ENCODE measurements at regions not wholly inside any gene's neighbourhood (a gene's known extent, or its start where the extent isn't known, plus 50 kb on each side); places are given as distances from the start of the nearest gene placed in this dataset.

- Mint-ChIP-seq H3K27ac (no peak overlapping the region), H3K4me3 (no peak overlapping the region), H3K9me3 (peaks cover 45% of the 10 kb centered on the region), H3K4me1 (no peaks in the 10 kb centered on the region), H3K27me3 (ENCODE audit: low read depth) (no peaks in the 10 kb centered on the region), H3K36me3 (peaks cover 14% of the 10 kb centered on the region)
- no peak for DNase-seq (ENCODE audit: low spot score in 2 of 2, unreplicated experiment in 2 of 2)
- TF ChIP-seq CTCF (IDR thresholded peaks at IDR 0.05; ENCODE audit: unreplicated experiment), result no peak
Observed at GRCh38 chr3:110677506-110677905, 394.1 kb upstream of the NECTIN3 start.

- no peak for DNase-seq (ENCODE audit: low spot score in 2 of 2, unreplicated experiment in 2 of 2)
- Mint-ChIP-seq H3K9me3 (peaks cover 29% of the 10 kb centered on the region), H3K27ac (no peak overlapping the region), H3K36me3 (peaks cover 11% of the 10 kb centered on the region), H3K27me3 (ENCODE audit: low read depth) (no peaks in the 10 kb centered on the region), H3K4me1 (no peaks in the 10 kb centered on the region), H3K4me3 (no peak overlapping the region)
- TF ChIP-seq CTCF (IDR thresholded peaks at IDR 0.05; ENCODE audit: unreplicated experiment), result no peak
Observed at GRCh38 chr3:110679285-110679684, 392.3 kb upstream of the NECTIN3 start.

- Mint-ChIP-seq H3K27me3 (ENCODE audit: low read depth) (no peaks in the 10 kb centered on the region), H3K4me1 (peaks cover 2% of the 10 kb centered on the region), H3K4me3 (no peak overlapping the region), H3K36me3 (peaks cover 4% of the 10 kb centered on the region), H3K9me3 (peaks cover 18% of the 10 kb centered on the region), H3K27ac (no peak overlapping the region)
- TF ChIP-seq CTCF (IDR thresholded peaks at IDR 0.05; ENCODE audit: unreplicated experiment), result no peak
- DNase-seq (ENCODE audit: low spot score in 2 of 2, unreplicated experiment in 2 of 2), result no peak
Observed at GRCh38 chr3:110680450-110680849, 391.2 kb upstream of the NECTIN3 start.

GRCh38 chr3:110684466-110684865 is 387.1 kb upstream of the NECTIN3 start:
- Mint-ChIP-seq H3K9me3 (no peaks in the 10 kb centered on the region), H3K4me1 (peaks cover 4% of the 10 kb centered on the region), H3K4me3 (no peak overlapping the region), H3K36me3 (no peaks in the 10 kb centered on the region), H3K27me3 (ENCODE audit: low read depth) (no peaks in the 10 kb centered on the region), H3K27ac (no peak overlapping the region)
- no peak for DNase-seq (ENCODE audit: low spot score in 2 of 2, unreplicated experiment in 2 of 2)
- TF ChIP-seq CTCF (IDR thresholded peaks at IDR 0.05; ENCODE audit: unreplicated experiment), result no peak

- H3K9me3 Mint-ChIP-seq, result no peaks in the 10 kb centered on the region
- DNase-seq (ENCODE audit: low spot score in 2 of 2, unreplicated experiment in 2 of 2), result no peak
- no peak for TF ChIP-seq CTCF (IDR thresholded peaks at IDR 0.05; ENCODE audit: unreplicated experiment)
- no peak overlapping the region for H3K4me3 Mint-ChIP-seq
- no peaks in the 10 kb centered on the region for H3K27me3 Mint-ChIP-seq (ENCODE audit: low read depth)
- no peak overlapping the region for H3K27ac Mint-ChIP-seq
- peaks cover 4% of the 10 kb centered on the region for H3K4me1 Mint-ChIP-seq
- H3K36me3 Mint-ChIP-seq, result no peaks in the 10 kb centered on the region
Observed at GRCh38 chr3:110685630-110686029, 386.0 kb upstream of the NECTIN3 start.

GRCh38 chr3:110686701-110687100 is 384.9 kb upstream of the NECTIN3 start:
- DNase-seq (ENCODE audit: low spot score in 2 of 2, unreplicated experiment in 2 of 2), result no peak
- TF ChIP-seq CTCF (IDR thresholded peaks at IDR 0.05; ENCODE audit: unreplicated experiment), result no peak
- Mint-ChIP-seq H3K4me1 (peaks cover 4% of the 10 kb centered on the region), H3K36me3 (no peaks in the 10 kb centered on the region), H3K4me3 (no peak overlapping the region), H3K27me3 (ENCODE audit: low read depth) (no peaks in the 10 kb centered on the region), H3K9me3 (no peaks in the 10 kb centered on the region), H3K27ac (no peak overlapping the region)
